ENCODE measurements at regions not wholly inside any gene's neighbourhood (a gene's known extent, or its start where the extent isn't known, plus 50 kb on each side); places are given as distances from the start of the nearest gene placed in this dataset.

GRCh38 chr12:27133022-27133590 lies 50.7 kb upstream of the C12orf71 start:
- no peak overlapping the region for H3K9ac ChIP-seq (ENCODE audit: low read length)
- H4K8ac ChIP-seq (ENCODE audit: low read length), result no peak overlapping the region
- H3K27ac ChIP-seq (ENCODE audit: low read length, poor library complexity, severe bottlenecking), result no peak overlapping the region
- no peak overlapping the region for H3K18ac ChIP-seq (ENCODE audit: low read depth in 1 of 2, low read length in 2 of 2)
- H2AK5ac ChIP-seq (ENCODE audit: low read length, severe bottlenecking), result no peak overlapping the region
- H2BK5ac ChIP-seq (ENCODE audit: low read depth, low read length, poor library complexity, severe bottlenecking), result no peak overlapping the region
- no peak overlapping the region for H3K23ac ChIP-seq (ENCODE audit: low read length in 2 of 2)
- DNase-seq, result no peak
- no peak overlapping the region for H2BK15ac ChIP-seq (ENCODE audit: low read depth, poor library complexity, severe bottlenecking)
- H3K4me3 ChIP-seq (ENCODE audit: insufficient read depth in 1 of 2, low read depth in 1 of 2, low read length in 2 of 2), result no peak overlapping the region
- H3K27me3 ChIP-seq (ENCODE audit: control insufficient read depth in 1 of 2, insufficient read depth in 1 of 2, low read length in 2 of 2), result no peaks in the 10 kb centered on the region
- H3K4me2 ChIP-seq (ENCODE audit: low read length, poor library complexity, severe bottlenecking), result no peak overlapping the region
- H2BK120ac ChIP-seq (ENCODE audit: low read depth, low read length), result no peak overlapping the region
- H2BK12ac ChIP-seq (ENCODE audit: low read length in 2 of 2), result no peak overlapping the region
- H3K4ac ChIP-seq (ENCODE audit: low read depth in 1 of 2, low read length in 2 of 2), result peak overlapping the region in 1 of 2 experiments; percentile 15
- no CpG with 5 or more reads among the region's 1 CpG for WGBS
- H3K36me3 ChIP-seq (ENCODE audit: control insufficient read depth in 1 of 2, insufficient read depth in 2 of 2, low read depth in 1 of 2, low read length in 2 of 2), result no peaks in the 10 kb centered on the region
- H3K4me1 ChIP-seq (ENCODE audit: control insufficient read depth, insufficient read depth, low read depth, low read length), result no peaks in the 10 kb centered on the region
- H4K91ac ChIP-seq (ENCODE audit: low read length), result no peak overlapping the region
- H2AFZ ChIP-seq (ENCODE audit: low read depth, low read length), result no peak overlapping the region
- no peaks in the 10 kb centered on the region for H3K79me1 ChIP-seq (replicated peaks; ENCODE audit: low read length, poor library complexity, severe bottlenecking)
- H3K9me3 ChIP-seq (ENCODE audit: control insufficient read depth, low read length), result no peaks in the 10 kb centered on the region
- H3K14ac ChIP-seq (ENCODE audit: low read length in 2 of 2), result no peak overlapping the region

DNA sequence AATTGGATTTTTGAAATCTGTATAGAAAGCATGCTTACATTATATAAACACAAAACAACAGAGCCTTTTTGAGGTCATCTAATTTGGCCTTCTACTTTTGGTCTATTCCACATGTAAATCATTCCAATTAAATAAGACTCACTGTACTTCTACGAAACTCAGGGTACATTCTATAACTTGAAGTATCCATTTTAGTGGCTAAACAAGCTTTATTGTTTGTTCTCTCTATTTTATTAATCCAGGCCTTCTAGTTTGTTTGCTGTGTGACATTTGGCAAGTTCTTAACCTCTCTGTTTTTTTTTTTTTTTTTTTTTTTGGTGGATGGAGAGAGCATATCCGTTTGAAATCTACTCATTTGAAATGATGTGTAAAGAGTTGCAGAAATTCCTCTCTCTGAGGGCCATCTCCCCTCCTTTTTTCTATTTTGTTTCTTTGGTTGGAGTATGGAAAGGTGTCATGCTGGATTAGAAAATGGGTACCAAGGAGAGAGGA lies 58.1 kb upstream of the C12orf71 start:
- H2AFZ ChIP-seq (ENCODE audit: low read depth, low read length), result no peak overlapping the region
- H3K18ac ChIP-seq (ENCODE audit: low read depth in 1 of 2, low read length in 2 of 2), result no peak overlapping the region
- no peak overlapping the region for H4K8ac ChIP-seq (ENCODE audit: low read length)
- H3K79me1 ChIP-seq (replicated peaks; ENCODE audit: low read length, poor library complexity, severe bottlenecking), result no peaks in the 10 kb centered on the region
- H3K27ac ChIP-seq (ENCODE audit: low read length, poor library complexity, severe bottlenecking), result no peak overlapping the region
- H3K9ac ChIP-seq (ENCODE audit: low read length), result no peak overlapping the region
- H3K4me3 ChIP-seq (ENCODE audit: insufficient read depth in 1 of 2, low read depth in 1 of 2, low read length in 2 of 2), result no peak overlapping the region
- WGBS, result no CpG with 5 or more reads among the region's 2 CpGs
- H3K4me1 ChIP-seq (ENCODE audit: control insufficient read depth, insufficient read depth, low read depth, low read length), result no peaks in the 10 kb centered on the region
- no peak overlapping the region for H3K23ac ChIP-seq (ENCODE audit: low read length in 2 of 2)
- H2AK5ac ChIP-seq (ENCODE audit: low read length, severe bottlenecking), result no peak overlapping the region
- no peak overlapping the region for H2BK120ac ChIP-seq (ENCODE audit: low read depth, low read length)
- H4K91ac ChIP-seq (ENCODE audit: low read length), result no peak overlapping the region
- no peak overlapping the region for H3K4ac ChIP-seq (ENCODE audit: low read depth in 1 of 2, low read length in 2 of 2)
- H2BK12ac ChIP-seq (ENCODE audit: low read length in 2 of 2), result no peak overlapping the region
- H3K14ac ChIP-seq (ENCODE audit: low read length in 2 of 2), result no peak overlapping the region
- no peak overlapping the region for H2BK5ac ChIP-seq (ENCODE audit: low read depth, low read length, poor library complexity, severe bottlenecking)
- no peak for DNase-seq
- no peak overlapping the region for H2BK15ac ChIP-seq (ENCODE audit: low read depth, poor library complexity, severe bottlenecking)
- H3K4me2 ChIP-seq (ENCODE audit: low read length, poor library complexity, severe bottlenecking), result no peak overlapping the region
- no peaks in the 10 kb centered on the region for H3K9me3 ChIP-seq (ENCODE audit: control insufficient read depth, low read length)
- H3K27me3 ChIP-seq (ENCODE audit: control insufficient read depth in 1 of 2, insufficient read depth in 1 of 2, low read length in 2 of 2), result no peaks in the 10 kb centered on the region
- no peaks in the 10 kb centered on the region for H3K36me3 ChIP-seq (ENCODE audit: control insufficient read depth in 1 of 2, insufficient read depth in 2 of 2, low read depth in 1 of 2, low read length in 2 of 2)

- H3K4me2 ChIP-seq (ENCODE audit: low read length, poor library complexity, severe bottlenecking), result no peak overlapping the region
- no peaks in the 10 kb centered on the region for H3K4me1 ChIP-seq (ENCODE audit: control insufficient read depth, insufficient read depth, low read depth, low read length)
- H4K8ac ChIP-seq (ENCODE audit: low read length), result no peak overlapping the region
- H2BK12ac ChIP-seq (ENCODE audit: low read length in 2 of 2), result no peak overlapping the region
- H2BK120ac ChIP-seq (ENCODE audit: low read depth, low read length), result no peak overlapping the region
- no peak overlapping the region for H2AFZ ChIP-seq (ENCODE audit: low read depth, low read length)
- DNase-seq, result peak; percentile 78
- no peak overlapping the region for H3K18ac ChIP-seq (ENCODE audit: low read depth in 1 of 2, low read length in 2 of 2)
- peak overlapping the region; percentile 77 for H3K9ac ChIP-seq (ENCODE audit: low read length)
- H2AK5ac ChIP-seq (ENCODE audit: low read length, severe bottlenecking), result no peak overlapping the region
- H3K36me3 ChIP-seq (ENCODE audit: control insufficient read depth in 1 of 2, insufficient read depth in 2 of 2, low read depth in 1 of 2, low read length in 2 of 2), result no peaks in the 10 kb centered on the region
- no peak overlapping the region for H3K14ac ChIP-seq (ENCODE audit: low read length in 2 of 2)
- no peak overlapping the region for H3K27ac ChIP-seq (ENCODE audit: low read length, poor library complexity, severe bottlenecking)
- H3K4me3 ChIP-seq (ENCODE audit: insufficient read depth in 1 of 2, low read depth in 1 of 2, low read length in 2 of 2), result no peak overlapping the region
- H3K9me3 ChIP-seq (ENCODE audit: control insufficient read depth, low read length), result no peaks in the 10 kb centered on the region
- H2BK15ac ChIP-seq (ENCODE audit: low read depth, poor library complexity, severe bottlenecking), result no peak overlapping the region
- H4K91ac ChIP-seq (ENCODE audit: low read length), result no peak overlapping the region
- H3K4ac ChIP-seq (ENCODE audit: low read depth in 1 of 2, low read length in 2 of 2), result no peak overlapping the region
- H3K23ac ChIP-seq (ENCODE audit: low read length in 2 of 2), result no peak overlapping the region
- no peaks in the 10 kb centered on the region for H3K27me3 ChIP-seq (ENCODE audit: control insufficient read depth in 1 of 2, insufficient read depth in 1 of 2, low read length in 2 of 2)
- H3K79me1 ChIP-seq (replicated peaks; ENCODE audit: low read length, poor library complexity, severe bottlenecking), result no peaks in the 10 kb centered on the region
- H2BK5ac ChIP-seq (ENCODE audit: low read depth, low read length, poor library complexity, severe bottlenecking), result no peak overlapping the region
- 5% methylated on average over 2 of the region's 3 CpGs for WGBS
Measured at GRCh38 chr12:27142101-27142721, 59.8 kb upstream of the C12orf71 start.

DNA sequence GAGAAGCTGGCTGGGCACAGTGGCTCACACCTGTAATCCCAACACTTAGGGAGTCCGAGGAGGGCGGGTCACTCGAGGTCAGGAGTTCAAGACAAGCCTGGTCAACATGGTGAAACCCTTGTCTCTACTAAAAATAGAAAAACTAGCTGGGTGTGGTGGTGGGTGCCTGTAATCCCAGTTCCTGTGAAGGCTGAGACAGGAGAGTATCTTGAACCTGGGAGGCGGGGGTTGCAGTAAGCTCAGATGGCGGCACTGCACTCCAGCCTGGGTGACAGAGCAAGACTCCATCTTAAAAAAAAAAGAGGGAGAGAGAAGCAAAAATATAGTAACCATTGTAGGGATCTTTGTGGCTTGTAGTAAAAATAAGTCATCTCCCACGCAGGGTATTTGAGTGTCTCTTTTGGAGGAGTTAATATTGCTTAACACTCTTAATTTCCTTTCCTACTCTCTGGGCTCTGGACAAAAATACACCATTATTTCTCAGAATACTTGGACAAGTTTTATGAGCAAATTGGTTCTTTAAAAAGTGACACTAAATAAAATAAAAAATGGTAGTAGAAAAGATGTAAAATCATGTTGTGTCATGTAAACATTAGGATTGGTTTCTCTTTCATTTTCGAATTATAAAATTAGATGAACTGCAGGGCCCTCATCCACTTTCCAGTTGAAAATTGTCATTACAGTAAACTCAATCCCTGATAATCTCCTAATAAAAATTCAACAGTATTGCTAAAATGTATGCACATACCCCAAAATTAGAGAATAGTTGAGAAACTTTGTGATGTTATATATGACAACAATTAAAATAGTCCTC lies 61.1 kb upstream of the C12orf71 start:
- no peak for DNase-seq
- no peak overlapping the region for H2AK5ac ChIP-seq (ENCODE audit: low read length, severe bottlenecking)
- H3K27me3 ChIP-seq (ENCODE audit: control insufficient read depth in 1 of 2, insufficient read depth in 1 of 2, low read length in 2 of 2), result no peaks in the 10 kb centered on the region
- no peaks in the 10 kb centered on the region for H3K36me3 ChIP-seq (ENCODE audit: control insufficient read depth in 1 of 2, insufficient read depth in 2 of 2, low read depth in 1 of 2, low read length in 2 of 2)
- H3K9ac ChIP-seq (ENCODE audit: low read length), result peak overlapping the region; percentile 77
- no peak overlapping the region for H2BK120ac ChIP-seq (ENCODE audit: low read depth, low read length)
- no peak overlapping the region for H3K18ac ChIP-seq (ENCODE audit: low read depth in 1 of 2, low read length in 2 of 2)
- H3K4me2 ChIP-seq (ENCODE audit: low read length, poor library complexity, severe bottlenecking), result no peak overlapping the region
- no peak overlapping the region for H2BK5ac ChIP-seq (ENCODE audit: low read depth, low read length, poor library complexity, severe bottlenecking)
- no peak overlapping the region for H3K4ac ChIP-seq (ENCODE audit: low read depth in 1 of 2, low read length in 2 of 2)
- no peak overlapping the region for H3K4me3 ChIP-seq (ENCODE audit: insufficient read depth in 1 of 2, low read depth in 1 of 2, low read length in 2 of 2)
- H2BK12ac ChIP-seq (ENCODE audit: low read length in 2 of 2), result no peak overlapping the region
- no peaks in the 10 kb centered on the region for H3K4me1 ChIP-seq (ENCODE audit: control insufficient read depth, insufficient read depth, low read depth, low read length)
- H2BK15ac ChIP-seq (ENCODE audit: low read depth, poor library complexity, severe bottlenecking), result no peak overlapping the region
- H3K14ac ChIP-seq (ENCODE audit: low read length in 2 of 2), result no peak overlapping the region
- H4K8ac ChIP-seq (ENCODE audit: low read length), result no peak overlapping the region
- no peak overlapping the region for H3K27ac ChIP-seq (ENCODE audit: low read length, poor library complexity, severe bottlenecking)
- no peak overlapping the region for H4K91ac ChIP-seq (ENCODE audit: low read length)
- no peak overlapping the region for H2AFZ ChIP-seq (ENCODE audit: low read depth, low read length)
- WGBS, result 90% methylated on average over 5 of the region's 7 CpGs
- no peak overlapping the region for H3K23ac ChIP-seq (ENCODE audit: low read length in 2 of 2)
- H3K79me1 ChIP-seq (replicated peaks; ENCODE audit: low read length, poor library complexity, severe bottlenecking), result no peaks in the 10 kb centered on the region
- H3K9me3 ChIP-seq (ENCODE audit: control insufficient read depth, low read length), result no peaks in the 10 kb centered on the region

Data from mesenchymal stem cell (in vitro differentiated cells and primary cell).